Right lobe of liver (tissue), 6 donors: ENCODE measurements at regions not wholly inside any gene's neighbourhood (a gene's known extent, or its start where the extent isn't known, plus 50 kb on each side); places are given as distances from the start of the nearest gene placed in this dataset.

ENCODE experiments used
- ATAC-seq, 4 donors: fragments of 200-7000 bp; cut with Tn5 transposase; one replicate each; pipeline ENCODE4 v1.9.1; 2020; ENCODE audit warnings: mild to moderate bottlenecking in 4 of 4, moderate library complexity in 4 of 4
- DNase-seq, 3 donors: peaks; one replicate each; pipeline ENCODE4 v3.0.0-alpha.2; 2020
- H3K27ac ChIP-seq, 3 donors: fragments of 200-600 bp; one replicate each; pipeline ENCODE4 v1.8.0; 2022
- H3K27me3 ChIP-seq, 2 donors: fragments of 200-600 bp; one replicate each; pipeline ENCODE4 v1.8.0; 2022
- H3K36me3 ChIP-seq, 4 donors: fragments of 200-600 bp; sonication (generic) in 1 of 4; one replicate each; pipeline versions ENCODE4 v1.5.1 to v1.8.0; 2017 to 2022; ENCODE audit warnings: control low read depth in 1 of 4
- H3K4me1 ChIP-seq, 4 donors: fragments of 200-600 bp; sonication (generic) in 1 of 4; one replicate each; pipeline versions ENCODE4 v1.5.1 to v1.8.0; 2017 to 2022; ENCODE audit warnings: control low read depth in 1 of 4
- H3K4me3 ChIP-seq, 3 donors: fragments of 200-600 bp; one replicate each; pipeline ENCODE4 v1.8.0; 2022
- H3K9me3 ChIP-seq, 4 donors: fragments of 200-600 bp; sonication (generic) in 1 of 4; one replicate each; pipeline versions ENCODE4 v1.5.1 to v1.8.0; 2017 to 2022; ENCODE audit warnings: control low read depth in 1 of 4
- POLR2A ChIP-seq: fragments of 450-650 bp; IDR thresholded peaks from one replicate; pipeline ENCODE4 v1.6.1; 2017; ENCODE audit warnings: antibody characterized with exemption, mild to moderate bottlenecking
- WGBS: methylation state at CpG from one replicate; pipeline ENCODE4 v1.1.6; 2018; ENCODE audit warnings: low coverage, low lambda C conversion rate; ENCODE audit not compliant: insufficient coverage; ENCODE audit errors: missing lambda C conversion rate; 5-methylcytosine and 5-hydroxymethylcytosine counted together
- intact Hi-C, 2 donors: fragments of 100-400 bp; cut with DNase I; formaldehyde crosslinking; loops; one replicate each; pipeline versions ENCODE4 v1.11.2 to v1.14.1; 2022
- TF ChIP-seq, protein P1 (sequence below), 4 donors: fragments of 200-600 bp in 3 of 4; fragments of 450-650 bp in 1 of 4; IDR thresholded peaks; one replicate each; pipeline versions ENCODE4 v1.5.1 to v1.8.0; 2016 to 2022; ENCODE audit warnings: antibody characterized with exemption in 4 of 4, mild to moderate bottlenecking in 2 of 4
- donor health status: DM: no; HTN: yes; CAD: no.
- donor health status: DM: no; HTN: no; CAD: no.
- donor health status: DM: no; HTN: no; CAD: no.
- donor health status: DM: no; HTN: yes; CAD: no.
- donor health status: DM: no; HTN: yes; CAD: no.

DNA sequence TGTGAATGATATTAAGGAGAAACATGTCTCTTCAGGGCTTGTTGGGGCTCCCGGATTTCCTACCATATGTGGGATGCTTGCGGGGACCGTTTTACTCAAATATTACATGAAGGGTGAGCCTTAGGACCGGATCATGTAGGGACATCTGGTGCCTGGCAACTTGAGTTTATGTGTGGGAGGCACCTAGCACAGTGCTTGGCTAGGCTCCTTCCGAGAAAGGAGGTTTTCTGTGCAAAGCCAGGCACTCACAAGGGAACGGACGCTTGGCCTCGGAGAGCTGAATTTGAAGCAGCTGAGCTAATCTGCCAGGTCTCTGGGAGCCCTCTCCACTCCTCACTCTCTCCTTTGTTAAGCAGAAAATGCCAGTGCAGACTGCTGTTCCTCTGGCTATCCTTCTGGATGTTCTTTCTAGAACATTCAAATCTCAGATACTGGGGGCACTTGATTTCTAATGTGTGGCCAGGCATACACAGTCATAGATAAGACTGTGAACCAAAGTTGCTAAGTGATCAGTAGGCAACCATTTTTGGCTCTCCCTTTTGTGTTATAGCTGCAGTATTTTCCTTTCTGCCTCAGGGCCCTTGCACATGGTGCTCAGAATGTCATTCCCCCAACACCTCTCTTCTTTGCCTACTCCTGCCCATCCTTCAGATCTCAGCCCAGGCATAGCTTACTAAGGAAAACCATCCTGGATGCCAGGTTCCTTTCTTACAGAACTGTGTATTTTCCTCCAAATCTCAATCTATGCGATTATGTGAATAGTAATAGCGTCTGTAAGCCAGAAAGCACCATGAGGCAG is 216.6 kb upstream of the CSF3R start:
- ATAC-seq (no peak), DNase-seq (no peak)
- H3K4me3 ChIP-seq: no peak overlapping the region
- no peaks in the 10 kb centered on the region for H3K9me3 ChIP-seq
- no peak for TF ChIP-seq POLR2A
- TF ChIP-seq, protein P1, sequence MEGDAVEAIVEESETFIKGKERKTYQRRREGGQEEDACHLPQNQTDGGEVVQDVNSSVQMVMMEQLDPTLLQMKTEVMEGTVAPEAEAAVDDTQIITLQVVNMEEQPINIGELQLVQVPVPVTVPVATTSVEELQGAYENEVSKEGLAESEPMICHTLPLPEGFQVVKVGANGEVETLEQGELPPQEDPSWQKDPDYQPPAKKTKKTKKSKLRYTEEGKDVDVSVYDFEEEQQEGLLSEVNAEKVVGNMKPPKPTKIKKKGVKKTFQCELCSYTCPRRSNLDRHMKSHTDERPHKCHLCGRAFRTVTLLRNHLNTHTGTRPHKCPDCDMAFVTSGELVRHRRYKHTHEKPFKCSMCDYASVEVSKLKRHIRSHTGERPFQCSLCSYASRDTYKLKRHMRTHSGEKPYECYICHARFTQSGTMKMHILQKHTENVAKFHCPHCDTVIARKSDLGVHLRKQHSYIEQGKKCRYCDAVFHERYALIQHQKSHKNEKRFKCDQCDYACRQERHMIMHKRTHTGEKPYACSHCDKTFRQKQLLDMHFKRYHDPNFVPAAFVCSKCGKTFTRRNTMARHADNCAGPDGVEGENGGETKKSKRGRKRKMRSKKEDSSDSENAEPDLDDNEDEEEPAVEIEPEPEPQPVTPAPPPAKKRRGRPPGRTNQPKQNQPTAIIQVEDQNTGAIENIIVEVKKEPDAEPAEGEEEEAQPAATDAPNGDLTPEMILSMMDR (IDR thresholded peaks at IDR 0.05): no peak
- WGBS: 50% methylated on average over 6 of the region's 10 CpGs
- H3K36me3 ChIP-seq: no peaks in the 10 kb centered on the region
- intact Hi-C loops: no loop called here
- H3K4me1 ChIP-seq: no peaks in the 10 kb centered on the region
- no peak overlapping the region for H3K27ac ChIP-seq
- H3K27me3 ChIP-seq: no peaks in the 10 kb centered on the region

DNA sequence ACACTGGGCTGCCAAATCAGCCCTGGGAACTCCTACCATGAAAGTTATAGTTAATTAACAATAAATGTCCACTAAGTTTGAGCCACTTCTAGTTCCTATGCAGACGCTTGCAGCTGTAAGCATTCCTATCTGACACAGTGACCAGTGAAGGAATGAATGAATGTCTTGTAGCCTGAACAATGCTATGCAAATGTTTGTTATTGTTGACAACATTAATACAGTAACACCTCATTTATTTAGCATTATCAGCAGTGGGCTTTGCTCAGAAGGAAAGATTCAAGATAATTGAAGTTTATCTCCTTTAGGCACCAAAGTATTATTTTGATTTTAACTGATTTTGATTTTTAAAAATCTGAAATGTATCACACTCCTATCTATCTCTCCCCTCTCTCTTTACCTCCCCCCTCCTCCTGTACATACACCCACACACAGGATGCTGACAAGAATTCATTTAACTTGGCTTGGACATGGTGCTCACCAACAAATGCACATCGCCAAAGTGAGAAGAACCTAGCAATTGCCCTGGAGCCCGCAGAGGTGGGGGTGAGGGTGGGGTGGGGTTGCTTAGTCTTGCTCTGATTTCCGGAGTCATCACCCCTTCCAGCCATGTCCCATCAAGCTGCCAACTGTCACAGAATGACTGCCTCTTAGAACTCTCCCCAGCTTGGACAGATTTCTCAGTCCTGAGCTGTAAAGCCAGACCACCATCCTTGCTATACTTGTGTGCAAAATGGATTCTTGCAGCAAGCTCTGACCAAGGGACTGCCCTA is 215.3 kb upstream of the CSF3R start:
- Histone ChIP-seq H3K36me3 (no peaks in the 10 kb centered on the region), H3K27ac (no peak overlapping the region), H3K4me3 (no peak overlapping the region), H3K27me3 (no peaks in the 10 kb centered on the region), H3K4me1 (no peaks in the 10 kb centered on the region), H3K9me3 (no peaks in the 10 kb centered on the region)
- no peak for DNase-seq
- 48% methylated on average over 4 of the region's 4 CpGs for WGBS
- intact Hi-C loops: no loop called here
- no peak for TF ChIP-seq POLR2A
- TF ChIP-seq, protein P1 (IDR thresholded peaks at IDR 0.05): no peak
- no peak for ATAC-seq

DNA sequence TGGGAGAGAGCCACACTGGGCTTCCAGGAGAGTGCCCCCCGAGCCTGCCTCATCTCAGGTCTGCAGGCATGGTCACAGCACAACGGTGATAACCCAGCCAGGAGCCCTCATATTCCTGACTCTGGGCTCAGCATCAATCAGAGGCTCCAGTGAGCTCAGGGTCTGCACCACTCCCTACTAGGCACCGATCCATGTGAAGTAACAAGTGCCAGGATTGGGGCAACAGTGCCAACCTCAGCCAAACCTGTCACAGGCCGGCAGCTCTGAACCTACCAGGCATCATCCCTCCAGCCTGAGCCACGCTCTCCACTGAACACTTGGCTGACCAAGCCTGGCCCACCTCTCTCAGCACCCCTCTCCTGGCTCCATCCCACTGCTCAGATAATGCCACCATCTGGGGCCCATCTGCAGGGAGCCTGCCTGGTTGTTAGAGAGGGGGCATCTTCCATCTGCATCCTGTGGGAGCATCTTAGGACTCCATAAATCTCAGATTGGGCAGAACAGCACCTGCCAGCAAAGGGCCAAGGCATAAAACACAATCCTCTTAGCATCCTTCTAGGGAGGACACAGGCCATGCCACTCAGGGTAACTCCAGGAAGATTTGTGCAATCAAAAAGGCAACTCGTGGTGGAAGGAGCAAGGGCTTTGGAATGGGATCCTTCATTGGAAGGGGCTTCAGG is 213.7 kb upstream of the CSF3R start:
- TF ChIP-seq POLR2A: no peak
- TF ChIP-seq, protein P1 (IDR thresholded peaks at IDR 0.05): no peak
- intact Hi-C loops: no loop called here

DNA sequence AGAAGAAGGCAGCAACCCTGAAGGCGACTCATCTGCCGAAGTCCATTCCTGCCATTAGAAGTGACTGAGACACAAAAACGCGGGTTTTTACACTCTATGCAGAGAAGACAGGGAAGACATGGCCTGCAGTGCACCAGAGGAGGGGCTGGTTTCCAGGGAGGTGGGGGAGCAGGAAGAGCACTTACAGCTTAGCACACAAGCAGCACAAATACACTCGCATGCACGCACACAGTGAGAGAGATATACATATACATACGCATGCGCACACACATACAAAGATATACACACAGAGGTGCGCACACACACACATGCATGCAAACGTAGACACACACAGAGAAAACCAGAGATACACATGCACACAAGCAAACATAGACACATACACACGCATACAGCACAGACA is 210.9 kb upstream of the CSF3R start:
- no peaks in the 10 kb centered on the region for H3K4me1 ChIP-seq
- no peaks in the 10 kb centered on the region for H3K9me3 ChIP-seq
- DNase-seq (no peak), ATAC-seq (no peak)
- TF ChIP-seq, protein P1 (IDR thresholded peaks at IDR 0.05): no peak
- no peak for TF ChIP-seq POLR2A
- intact Hi-C loops: no loop called here
- H3K27me3 ChIP-seq: no peaks in the 10 kb centered on the region
- H3K36me3 ChIP-seq: no peaks in the 10 kb centered on the region
- no peak overlapping the region for H3K4me3 ChIP-seq
- H3K27ac ChIP-seq: no peak overlapping the region
- 61% methylated on average over 9 of the region's 11 CpGs for WGBS

More for the DNA sequence above, 213.7 kb upstream of the CSF3R start:
- H3K9me3 ChIP-seq: no peaks in the 10 kb centered on the region
- no peak for ATAC-seq
- H3K4me1 ChIP-seq: no peaks in the 10 kb centered on the region
- H3K27ac ChIP-seq: no peak overlapping the region
- H3K4me3 ChIP-seq: no peak overlapping the region
- H3K36me3 ChIP-seq: no peaks in the 10 kb centered on the region
- H3K27me3 ChIP-seq: no peaks in the 10 kb centered on the region
- DNase-seq: no peak
- 44% methylated on average over 2 of the region's 6 CpGs for WGBS
